ENCODE measurements at regions not wholly inside any gene's neighbourhood (a gene's known extent, or its start where the extent isn't known, plus 50 kb on each side); places are given as distances from the start of the nearest gene placed in this dataset.

DNA sequence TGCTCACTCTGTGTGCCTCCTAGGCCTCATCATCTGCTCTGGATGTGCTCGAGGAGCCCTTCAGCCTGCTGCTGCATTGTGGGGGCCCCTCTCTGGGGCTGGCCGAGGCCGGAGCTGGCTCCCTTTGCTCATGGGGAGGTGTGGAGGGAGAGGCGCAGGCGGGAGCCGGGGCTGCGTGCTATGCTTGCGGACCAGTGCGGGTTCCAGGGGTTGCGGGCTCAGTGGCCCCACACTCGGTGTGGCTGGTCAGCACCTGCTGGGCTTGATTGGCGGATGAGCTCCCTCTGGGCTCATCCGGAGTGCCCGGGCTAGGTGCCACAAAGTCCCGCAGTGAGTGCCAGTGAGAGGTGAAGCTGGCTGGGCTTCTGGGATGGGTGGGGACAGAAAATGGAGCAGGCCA, 264.2 kb downstream of the SI start:
- H3K9me3 ChIP-seq (ENCODE audit: control extremely low read depth in 1 of 3, control insufficient read depth in 2 of 3, insufficient read depth in 1 of 3, low read length in 2 of 3): peaks cover 0 to 16% (median 0%) of the 10 kb centered on the region in 3 donors
- H3K4me1 ChIP-seq (ENCODE audit: control insufficient read depth in 2 of 2, insufficient read depth in 2 of 2, low read length in 2 of 2): no peaks in the 10 kb centered on the region
- no peak overlapping the region for H3K4me3 ChIP-seq (ENCODE audit: control extremely low read depth in 1 of 5, extremely low read depth in 1 of 5, insufficient read depth in 1 of 5, low read depth in 2 of 5, low read length in 4 of 5)
- ATAC-seq (ENCODE audit: low read depth) (no peak), DNase-seq (no peak)
- 89% methylated on average over 14 of the region's 15 CpGs for WGBS (ENCODE audit: insufficient coverage)
- Mint-ChIP-seq H3K4me1 (no peaks in the 10 kb centered on the region), H3K27me3 (no peaks in the 10 kb centered on the region), H3K27ac (no peak overlapping the region), H3K9me3 (ENCODE audit: insufficient read depth) (no peaks in the 10 kb centered on the region), H3K4me3 (no peak overlapping the region)
- no peaks in the 10 kb centered on the region for H3K36me3 ChIP-seq (replicated peaks in 1 of 2; ENCODE audit: control extremely low read depth in 1 of 2, control insufficient read depth in 1 of 2, extremely low read depth in 1 of 2, insufficient read depth in 2 of 2, low read length in 1 of 2)
- H4K20me1 ChIP-seq (ENCODE audit: control insufficient read depth, insufficient read depth, low read length, poor library complexity, severe bottlenecking): no peaks in the 10 kb centered on the region
- no peak for TF ChIP-seq EZH2 (IDR thresholded peaks at IDR 0.05; ENCODE audit: borderline replicate concordance, insufficient read depth, low read depth, low read length, poor library complexity, severe bottlenecking)
- TF ChIP-seq, protein P1, sequence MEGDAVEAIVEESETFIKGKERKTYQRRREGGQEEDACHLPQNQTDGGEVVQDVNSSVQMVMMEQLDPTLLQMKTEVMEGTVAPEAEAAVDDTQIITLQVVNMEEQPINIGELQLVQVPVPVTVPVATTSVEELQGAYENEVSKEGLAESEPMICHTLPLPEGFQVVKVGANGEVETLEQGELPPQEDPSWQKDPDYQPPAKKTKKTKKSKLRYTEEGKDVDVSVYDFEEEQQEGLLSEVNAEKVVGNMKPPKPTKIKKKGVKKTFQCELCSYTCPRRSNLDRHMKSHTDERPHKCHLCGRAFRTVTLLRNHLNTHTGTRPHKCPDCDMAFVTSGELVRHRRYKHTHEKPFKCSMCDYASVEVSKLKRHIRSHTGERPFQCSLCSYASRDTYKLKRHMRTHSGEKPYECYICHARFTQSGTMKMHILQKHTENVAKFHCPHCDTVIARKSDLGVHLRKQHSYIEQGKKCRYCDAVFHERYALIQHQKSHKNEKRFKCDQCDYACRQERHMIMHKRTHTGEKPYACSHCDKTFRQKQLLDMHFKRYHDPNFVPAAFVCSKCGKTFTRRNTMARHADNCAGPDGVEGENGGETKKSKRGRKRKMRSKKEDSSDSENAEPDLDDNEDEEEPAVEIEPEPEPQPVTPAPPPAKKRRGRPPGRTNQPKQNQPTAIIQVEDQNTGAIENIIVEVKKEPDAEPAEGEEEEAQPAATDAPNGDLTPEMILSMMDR (IDR thresholded peaks at IDR 0.05): no peak
- H3K27me3 ChIP-seq (replicated peaks in 1 of 4; ENCODE audit: control extremely low read depth in 1 of 4, control insufficient read depth in 3 of 4, insufficient read depth in 4 of 4, low read length in 3 of 4): no peaks in the 10 kb centered on the region
- no peak overlapping the region for H3K4me2 ChIP-seq (replicated peaks; ENCODE audit: low read depth, low read length, poor library complexity, severe bottlenecking)
- intact Hi-C loops (cut with micrococcal nuclease): no loop called here
- no peaks in the 10 kb centered on the region for H3K79me2 ChIP-seq (ENCODE audit: control insufficient read depth, insufficient read depth, low read length)
- CTCF ChIA-PET: no interaction called here
- H3K27ac ChIP-seq (ENCODE audit: low read length in 2 of 2): no peak overlapping the region
- H2AFZ ChIP-seq (ENCODE audit: insufficient read depth, low read depth, low read length, poor library complexity, severe bottlenecking): no peak overlapping the region
- POLR2A ChIA-PET: no interaction called here
- no peak overlapping the region for H3K9ac ChIP-seq (ENCODE audit: low read length)

DNA sequence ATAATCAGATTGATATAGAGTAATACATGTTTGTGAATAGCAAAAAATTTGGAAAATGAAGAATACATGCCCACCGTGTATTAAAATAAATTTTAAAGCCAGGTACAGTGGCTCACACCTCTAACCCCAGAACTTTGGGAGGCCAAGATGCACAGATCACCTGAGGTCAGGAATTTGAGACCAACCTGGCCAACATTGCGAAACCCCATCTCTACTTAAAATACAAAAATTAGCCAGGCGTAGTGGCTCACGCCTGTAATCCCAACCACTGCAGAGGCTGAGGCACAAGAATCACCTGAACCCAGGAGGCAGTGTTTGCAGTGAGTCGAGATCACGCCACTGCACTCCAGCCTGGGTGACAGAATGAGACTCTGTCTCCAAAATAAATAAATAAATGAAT, 266.3 kb downstream of the SI start:
- WGBS (ENCODE audit: insufficient coverage): 100% methylated on average over 2 of the region's 6 CpGs
- Mint-ChIP-seq H3K4me3 (no peak overlapping the region), H3K27me3 (no peaks in the 10 kb centered on the region), H3K9me3 (ENCODE audit: insufficient read depth) (no peaks in the 10 kb centered on the region), H3K4me1 (no peaks in the 10 kb centered on the region), H3K27ac (no peak overlapping the region)
- Histone ChIP-seq H3K9me3 (ENCODE audit: control extremely low read depth in 1 of 3, control insufficient read depth in 2 of 3, insufficient read depth in 1 of 3, low read length in 2 of 3) (peaks cover 0 to 7% (median 0%) of the 10 kb centered on the region in 3 donors), H4K20me1 (ENCODE audit: control insufficient read depth, insufficient read depth, low read length, poor library complexity, severe bottlenecking) (no peaks in the 10 kb centered on the region), H3K4me2 (replicated peaks; ENCODE audit: low read depth, low read length, poor library complexity, severe bottlenecking) (no peak overlapping the region), H3K4me1 (ENCODE audit: control insufficient read depth in 2 of 2, insufficient read depth in 2 of 2, low read length in 2 of 2) (no peaks in the 10 kb centered on the region), H2AFZ (ENCODE audit: insufficient read depth, low read depth, low read length, poor library complexity, severe bottlenecking) (no peak overlapping the region), H3K36me3 (replicated peaks in 1 of 2; ENCODE audit: control extremely low read depth in 1 of 2, control insufficient read depth in 1 of 2, extremely low read depth in 1 of 2, insufficient read depth in 2 of 2, low read length in 1 of 2) (no peaks in the 10 kb centered on the region), H3K4me3 (ENCODE audit: control extremely low read depth in 1 of 5, extremely low read depth in 1 of 5, insufficient read depth in 1 of 5, low read depth in 2 of 5, low read length in 4 of 5) (no peak overlapping the region), H3K79me2 (ENCODE audit: control insufficient read depth, insufficient read depth, low read length) (no peaks in the 10 kb centered on the region), H3K27ac (ENCODE audit: low read length in 2 of 2) (no peak overlapping the region), H3K9ac (ENCODE audit: low read length) (no peak overlapping the region), H3K27me3 (replicated peaks in 1 of 4; ENCODE audit: control extremely low read depth in 1 of 4, control insufficient read depth in 3 of 4, insufficient read depth in 4 of 4, low read length in 3 of 4) (no peaks in the 10 kb centered on the region)
- DNase-seq: no peak
- TF ChIP-seq, protein P1 (IDR thresholded peaks at IDR 0.05): no peak
- no peak for TF ChIP-seq EZH2 (IDR thresholded peaks at IDR 0.05; ENCODE audit: borderline replicate concordance, insufficient read depth, low read depth, low read length, poor library complexity, severe bottlenecking)
- no peak for ATAC-seq (ENCODE audit: low read depth)
- POLR2A ChIA-PET: no interaction called here
- CTCF ChIA-PET: no interaction called here
- intact Hi-C loops (cut with micrococcal nuclease): no loop called here

All from B cell (primary cell).